AG09309 (cell line): ENCODE measurements at regions not wholly inside any gene's neighbourhood (a gene's known extent, or its start where the extent isn't known, plus 50 kb on each side); places are given as distances from the start of the nearest gene placed in this dataset.

Experiments
- DNase-seq: peaks from one replicate; pipeline ENCODE4 v3.0.0-alpha.2; 2010; ENCODE audit warnings: low read depth
- H3K4me3 ChIP-seq: 2 replicates; pipeline ENCODE4 v1.5.1; 2011; ENCODE audit warnings: mild to moderate bottlenecking, low read depth, low read length, moderate library complexity; ENCODE audit not compliant: control insufficient read depth
- CTCF ChIP-seq: IDR thresholded peaks from 2 replicates; pipeline ENCODE4 v1.5.1; 2011; ENCODE audit warnings: mild to moderate bottlenecking, low read depth, low read length, inconsistent platforms; ENCODE audit not compliant: insufficient read depth, control insufficient read depth; ENCODE audit errors: missing control alignments

GRCh38 chr20:17884307-17885003, 84.1 kb downstream of the SNX5 start:
- H3K4me3 ChIP-seq, result no peak overlapping the region
- DNase-seq, result no peak
- no peak for TF ChIP-seq CTCF

DNA sequence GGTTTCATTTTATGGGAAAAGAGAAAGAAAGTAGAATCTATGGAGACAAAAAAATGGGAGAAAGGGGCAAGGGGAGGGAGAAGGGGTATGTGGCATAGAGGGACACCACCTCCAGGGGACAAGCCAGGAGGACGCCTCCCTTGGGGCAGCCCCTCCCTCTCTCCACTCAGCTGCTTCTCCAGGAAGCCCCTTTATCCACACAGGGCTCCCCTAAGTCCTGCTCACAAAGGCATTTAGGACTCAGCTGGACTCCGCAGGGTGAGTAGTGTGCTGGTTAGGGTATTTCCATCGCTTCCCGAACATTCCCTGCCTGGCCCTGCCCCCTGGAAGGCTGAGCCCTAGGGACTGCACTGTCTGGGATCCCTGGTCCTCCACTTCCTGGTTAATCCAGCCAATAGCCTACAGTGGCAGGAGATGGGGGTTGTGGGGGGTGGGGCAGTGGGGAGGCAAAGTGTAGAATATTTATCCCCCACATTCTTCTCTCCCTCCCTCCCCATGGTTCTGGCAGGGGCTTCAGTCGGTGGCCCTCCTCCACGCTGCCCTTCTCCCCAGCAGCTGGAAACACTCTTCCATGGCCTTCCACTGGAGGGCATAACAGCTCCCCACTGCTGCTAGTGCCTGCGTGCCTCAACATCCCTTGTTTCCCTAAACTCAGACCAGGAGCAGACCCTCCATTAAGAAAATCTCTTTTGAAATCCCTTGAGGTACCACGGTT, 84.8 kb downstream of the SNX5 start:
- no peak overlapping the region for H3K4me3 ChIP-seq
- DNase-seq, result no peak
- no peak for TF ChIP-seq CTCF

DNA sequence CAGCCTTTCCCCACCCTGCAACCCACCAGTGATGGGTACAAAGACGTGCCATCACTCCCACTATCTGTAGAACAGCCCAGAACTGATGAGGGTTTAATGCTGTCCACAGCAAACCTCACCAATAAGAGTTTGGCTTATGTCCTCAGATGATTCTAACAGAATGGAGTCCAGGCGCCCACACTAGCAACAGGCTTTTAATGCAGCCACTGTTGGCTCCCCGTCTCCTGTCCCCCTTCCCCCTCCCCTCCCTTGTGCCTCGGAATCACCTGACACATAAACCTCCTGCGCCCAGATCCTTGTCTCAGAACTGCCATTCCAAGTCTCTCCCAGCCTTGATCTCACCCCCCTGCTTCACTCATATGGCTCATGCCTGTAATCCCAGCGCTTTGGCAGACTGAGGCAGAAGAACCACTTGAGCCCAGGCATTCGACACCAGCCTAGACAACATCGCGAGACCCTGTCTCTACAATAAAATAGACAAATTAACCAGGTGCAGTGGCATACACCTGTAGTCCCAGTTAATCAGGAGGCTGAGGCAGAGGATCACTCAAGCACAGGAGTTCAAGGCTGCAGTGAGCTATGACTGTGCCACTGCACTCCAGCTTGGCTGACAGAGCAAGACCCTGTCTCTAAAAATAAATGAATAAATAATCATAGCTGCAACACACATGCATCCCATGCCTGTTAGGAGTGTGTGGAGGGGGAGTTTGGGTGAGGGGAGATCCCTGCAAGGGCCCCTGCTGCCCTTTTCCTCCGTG, 85.6 kb downstream of the SNX5 start:
- H3K4me3 ChIP-seq, result no peak overlapping the region
- no peak for DNase-seq
- no peak for TF ChIP-seq CTCF

DNA sequence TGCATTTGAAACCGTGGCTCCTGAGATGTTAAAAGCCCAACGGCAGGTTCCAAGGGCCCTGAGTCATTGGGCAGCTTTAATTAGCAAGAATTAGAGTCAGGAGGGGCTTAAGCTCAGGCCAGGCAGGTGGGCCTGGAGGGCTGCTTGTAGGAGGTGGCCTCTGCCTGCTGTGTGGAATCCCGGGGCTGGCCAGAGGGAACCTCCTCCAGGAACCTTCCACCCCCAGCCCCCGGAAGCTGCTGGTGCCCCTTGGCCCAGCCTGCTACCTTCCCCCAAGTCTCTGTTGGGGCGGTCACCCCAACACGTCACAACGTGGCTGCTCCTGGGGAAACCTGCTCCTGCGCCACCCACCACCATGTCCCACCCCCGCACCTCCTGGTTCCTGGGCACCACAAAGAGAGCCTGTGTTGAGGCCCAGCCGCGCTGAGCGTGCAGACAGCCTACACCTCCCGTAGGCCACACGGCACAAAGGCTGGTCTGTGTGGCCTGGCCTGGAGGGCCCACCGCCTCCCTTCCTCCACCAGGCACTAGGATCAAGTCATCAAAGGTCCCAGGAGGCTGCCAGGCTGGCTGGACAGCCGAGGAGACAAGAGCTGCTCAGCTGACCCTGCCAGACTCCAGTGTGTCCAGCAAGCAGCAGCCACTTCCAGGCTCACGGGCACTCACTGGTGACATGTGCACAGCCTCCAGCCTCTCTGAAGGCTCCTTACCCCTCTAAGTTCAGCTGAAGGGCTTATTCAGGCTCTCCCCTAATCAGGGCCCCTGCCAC, 86.3 kb downstream of the SNX5 start:
- no peak overlapping the region for H3K4me3 ChIP-seq
- no peak for DNase-seq
- TF ChIP-seq CTCF, result no peak

DNA sequence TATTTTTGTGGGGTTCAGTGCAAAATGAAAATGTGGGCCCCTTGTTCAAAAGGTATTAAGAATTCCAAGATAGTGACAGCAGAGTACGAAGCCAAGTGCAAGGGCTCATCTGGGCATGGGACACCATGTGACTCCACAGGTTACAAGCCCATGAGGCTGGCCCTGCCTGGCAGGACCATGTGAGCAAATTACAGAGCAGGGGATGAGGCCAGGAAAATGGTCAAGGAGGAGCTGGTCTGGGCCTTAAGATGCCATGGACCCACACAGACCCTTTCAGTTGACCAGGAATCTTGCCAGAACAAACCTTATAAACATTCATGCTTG, 86.9 kb downstream of the SNX5 start:
- DNase-seq, result no peak
- H3K4me3 ChIP-seq, result no peak overlapping the region
- TF ChIP-seq CTCF, result no peak

DNA sequence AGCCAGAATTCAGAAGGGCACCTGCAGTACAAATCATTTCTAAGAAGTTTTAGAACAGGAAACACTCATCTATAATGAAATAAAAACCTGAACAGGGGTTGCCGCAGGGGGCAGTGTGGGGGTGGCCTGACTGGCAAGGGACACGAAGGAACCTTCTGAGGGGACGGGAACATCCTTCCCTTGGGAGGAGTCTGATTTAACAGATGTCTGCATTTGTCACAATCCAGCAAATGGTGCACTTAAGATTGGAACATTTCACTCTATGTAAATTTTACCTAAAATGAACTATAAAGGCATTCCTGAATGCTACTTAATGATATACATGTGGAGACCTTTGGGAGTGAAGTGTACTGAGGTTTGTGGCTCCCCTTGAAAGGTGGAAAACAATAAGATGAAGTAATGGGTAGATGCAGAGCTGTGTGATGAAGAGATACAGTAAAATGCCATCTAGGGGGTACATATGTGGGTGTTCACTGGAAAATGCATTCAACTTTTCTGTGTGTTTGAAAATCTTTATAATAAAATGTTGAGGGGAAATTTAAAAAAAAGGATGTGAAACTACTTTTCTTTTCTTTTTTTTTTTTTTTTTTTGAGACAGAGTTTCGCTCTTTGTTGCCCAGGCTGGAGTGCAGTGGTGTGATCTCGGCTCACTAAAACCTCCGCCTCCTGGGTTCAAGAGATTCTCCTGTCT, 89.5 kb downstream of the SNX5 start:
- DNase-seq, result no peak
- H3K4me3 ChIP-seq, result no peak overlapping the region
- no peak for TF ChIP-seq CTCF
